ENCODE measurements at regions not wholly inside any gene's neighbourhood (a gene's known extent, or its start where the extent isn't known, plus 50 kb on each side); places are given as distances from the start of the nearest gene placed in this dataset.

DNA sequence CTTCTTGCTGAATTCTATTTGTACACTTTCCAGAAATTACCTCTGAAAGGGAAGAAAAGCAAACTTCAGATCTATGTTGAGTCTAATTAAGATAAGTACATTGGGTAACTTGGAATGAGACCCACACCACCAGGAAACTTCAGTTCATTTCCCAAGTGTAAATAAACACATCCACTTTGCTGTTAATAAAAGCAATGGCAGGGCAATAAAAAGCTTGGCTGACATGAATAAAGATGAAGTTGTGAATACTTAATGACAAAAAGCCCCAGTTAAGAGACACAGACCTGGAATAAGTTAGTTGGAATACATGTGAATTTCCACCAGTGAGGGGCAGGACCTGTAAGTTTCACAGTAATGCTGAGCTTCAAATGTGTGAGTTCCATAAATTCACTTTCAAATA lies 83.3 kb downstream of the MEX3B start:
- TF ChIP-seq POLR2AphosphoS5 (IDR thresholded peaks at IDR 0.05; ENCODE audit: borderline replicate concordance, low read depth, low read length), result no peak
- no peak for TF ChIP-seq EZH2 (IDR thresholded peaks at IDR 0.05)

Data from SK-N-MC (cell line).